DND-41 (cell line): ENCODE measurements at regions not wholly inside any gene's neighbourhood (a gene's known extent, or its start where the extent isn't known, plus 50 kb on each side); places are given as distances from the start of the nearest gene placed in this dataset.

Source experiments
- ATAC-seq: fragments of 200-7000 bp; cut with Tn5 transposase; 3 replicates; pipeline ENCODE4 v1.9.1; 2021; ENCODE audit warnings: low read depth; ENCODE audit not compliant: insufficient read depth
- DNase-seq: peaks from one replicate; pipeline ENCODE4 v3.0.0-alpha.2; 2020
- H2AFZ ChIP-seq: 2 replicates; pipeline ENCODE4 v1.6.0; 2012; ENCODE audit warnings: low read depth, low read length
- H3K27ac ChIP-seq: 2 replicates; pipeline ENCODE4 v1.5.1; 2012; ENCODE audit warnings: low read length, inconsistent platforms
- H3K27me3 ChIP-seq: fragments of 200-600 bp; sonication (generic); 2 replicates; pipeline ENCODE4 v1.6.0; 2012; ENCODE audit warnings: low read length, mild to moderate bottlenecking, inconsistent platforms; ENCODE audit not compliant: insufficient read depth, poor library complexity
- H3K36me3 ChIP-seq: 2 replicates; pipeline ENCODE4 v1.5.1; 2012; ENCODE audit warnings: low read length, inconsistent platforms; ENCODE audit not compliant: insufficient read depth
- H3K4me1 ChIP-seq: 2 replicates; pipeline ENCODE4 v1.5.1; 2012; ENCODE audit warnings: mild to moderate bottlenecking, low read length; ENCODE audit not compliant: insufficient read depth
- H3K4me2 ChIP-seq: 2 replicates; pipeline ENCODE4 v1.6.0; 2012; ENCODE audit warnings: mild to moderate bottlenecking, moderate library complexity, low read length, inconsistent platforms; ENCODE audit not compliant: insufficient read depth
- H3K4me3 ChIP-seq, 2 experiments: fragments of 200-600 bp in 1 of 2; shearing (Covaris generic) in 1 of 2; 2 replicates each; pipeline ENCODE4 v1.5.1; 2012 to 2016; ENCODE audit warnings: inconsistent platforms in 2 of 2, low read length in 2 of 2, mild to moderate bottlenecking in 2 of 2, low read depth in 1 of 2, moderate library complexity in 1 of 2
- H3K79me2 ChIP-seq: 2 replicates; pipeline ENCODE4 v1.6.0; 2012; ENCODE audit warnings: low read length, inconsistent platforms; ENCODE audit not compliant: insufficient read depth
- H3K9ac ChIP-seq: 2 replicates; pipeline ENCODE4 v1.6.0; 2012; ENCODE audit warnings: low read depth, mild to moderate bottlenecking, inconsistent platforms, low read length, moderate library complexity
- H3K9me3 ChIP-seq: 2 replicates; pipeline ENCODE4 v1.5.1; 2012; ENCODE audit warnings: low read length, moderate library complexity, mild to moderate bottlenecking, inconsistent platforms; ENCODE audit not compliant: insufficient read depth, severe bottlenecking
- H4K20me1 ChIP-seq: 2 replicates; pipeline ENCODE4 v1.6.0; 2012; ENCODE audit warnings: low read length; ENCODE audit not compliant: insufficient read depth
- EZH2 ChIP-seq: IDR thresholded peaks from 3 replicates; pipeline ENCODE4 v1.6.1; 2012; ENCODE audit warnings: borderline replicate concordance, low read depth, mild to moderate bottlenecking, moderate library complexity, low read length, inconsistent platforms; ENCODE audit not compliant: severe bottlenecking
- TF ChIP-seq, protein P1 (sequence below): IDR thresholded peaks from 2 replicates; pipeline ENCODE4 v1.5.1; 2012; ENCODE audit warnings: borderline replicate concordance, low read length, moderate library complexity, mild to moderate bottlenecking; ENCODE audit not compliant: poor library complexity, severe bottlenecking; ENCODE audit errors: extremely low read depth

DNA sequence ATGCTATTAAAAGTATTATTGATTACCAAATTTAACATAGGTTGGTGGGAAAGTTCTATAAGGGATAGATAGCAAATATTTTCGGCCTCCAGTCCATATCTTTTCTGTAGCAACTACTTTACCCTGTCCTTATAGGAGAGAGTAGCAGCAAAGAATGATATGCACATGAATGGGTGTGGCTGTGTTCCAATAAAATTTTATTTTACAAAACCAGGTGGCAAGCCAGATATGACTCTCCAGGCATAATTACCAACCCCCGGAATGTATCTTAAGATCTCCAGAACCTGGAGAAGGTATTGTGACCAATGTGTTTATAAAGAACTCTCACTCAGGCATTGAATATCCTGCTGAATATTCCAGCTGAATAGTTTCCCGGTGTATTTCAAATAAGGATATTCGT, 1461.2 kb downstream of the MAT2B start:
- Histone ChIP-seq H3K27me3 (no peaks in the 10 kb centered on the region), H3K27ac (no peak overlapping the region), H3K9ac (no peak overlapping the region), H3K36me3 (no peaks in the 10 kb centered on the region), H3K79me2 (no peaks in the 10 kb centered on the region), H3K4me1 (no peaks in the 10 kb centered on the region), H4K20me1 (no peaks in the 10 kb centered on the region), H2AFZ (no peak overlapping the region), H3K4me3 (no peak overlapping the region), H3K4me2 (no peak overlapping the region), H3K9me3 (no peaks in the 10 kb centered on the region)
- DNase-seq (no peak), ATAC-seq (no peak)
- TF ChIP-seq, protein P1, sequence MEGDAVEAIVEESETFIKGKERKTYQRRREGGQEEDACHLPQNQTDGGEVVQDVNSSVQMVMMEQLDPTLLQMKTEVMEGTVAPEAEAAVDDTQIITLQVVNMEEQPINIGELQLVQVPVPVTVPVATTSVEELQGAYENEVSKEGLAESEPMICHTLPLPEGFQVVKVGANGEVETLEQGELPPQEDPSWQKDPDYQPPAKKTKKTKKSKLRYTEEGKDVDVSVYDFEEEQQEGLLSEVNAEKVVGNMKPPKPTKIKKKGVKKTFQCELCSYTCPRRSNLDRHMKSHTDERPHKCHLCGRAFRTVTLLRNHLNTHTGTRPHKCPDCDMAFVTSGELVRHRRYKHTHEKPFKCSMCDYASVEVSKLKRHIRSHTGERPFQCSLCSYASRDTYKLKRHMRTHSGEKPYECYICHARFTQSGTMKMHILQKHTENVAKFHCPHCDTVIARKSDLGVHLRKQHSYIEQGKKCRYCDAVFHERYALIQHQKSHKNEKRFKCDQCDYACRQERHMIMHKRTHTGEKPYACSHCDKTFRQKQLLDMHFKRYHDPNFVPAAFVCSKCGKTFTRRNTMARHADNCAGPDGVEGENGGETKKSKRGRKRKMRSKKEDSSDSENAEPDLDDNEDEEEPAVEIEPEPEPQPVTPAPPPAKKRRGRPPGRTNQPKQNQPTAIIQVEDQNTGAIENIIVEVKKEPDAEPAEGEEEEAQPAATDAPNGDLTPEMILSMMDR, result no peak
- no peak for TF ChIP-seq EZH2

DNA sequence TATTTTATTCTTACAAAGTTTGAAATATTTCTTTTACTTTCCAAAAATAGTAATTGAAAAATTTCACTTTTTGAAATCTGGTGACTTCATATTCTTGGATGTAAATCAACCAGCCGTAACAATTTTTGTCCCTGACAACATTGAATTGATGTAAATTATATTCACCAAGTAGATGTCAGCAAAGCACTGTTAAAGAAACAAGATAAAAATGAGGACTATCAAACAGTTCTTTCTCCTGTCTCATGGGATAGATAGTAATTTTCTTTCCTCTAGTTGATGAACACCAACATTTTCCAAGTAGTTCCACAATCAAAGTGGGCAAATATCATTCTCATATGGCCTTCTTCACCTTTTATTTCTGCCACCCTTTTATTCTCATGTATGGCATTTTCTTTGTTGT, 1461.9 kb downstream of the MAT2B start:
- TF ChIP-seq, protein P1, result no peak
- no peak for TF ChIP-seq EZH2
- Histone ChIP-seq H3K4me1 (no peaks in the 10 kb centered on the region), H3K9me3 (no peaks in the 10 kb centered on the region), H4K20me1 (no peaks in the 10 kb centered on the region), H3K4me3 (no peak overlapping the region), H3K36me3 (no peaks in the 10 kb centered on the region), H2AFZ (no peak overlapping the region), H3K4me2 (no peak overlapping the region), H3K79me2 (no peaks in the 10 kb centered on the region), H3K27me3 (no peaks in the 10 kb centered on the region), H3K27ac (no peak overlapping the region), H3K9ac (no peak overlapping the region)
- no peak for DNase-seq
- no peak for ATAC-seq

DNA sequence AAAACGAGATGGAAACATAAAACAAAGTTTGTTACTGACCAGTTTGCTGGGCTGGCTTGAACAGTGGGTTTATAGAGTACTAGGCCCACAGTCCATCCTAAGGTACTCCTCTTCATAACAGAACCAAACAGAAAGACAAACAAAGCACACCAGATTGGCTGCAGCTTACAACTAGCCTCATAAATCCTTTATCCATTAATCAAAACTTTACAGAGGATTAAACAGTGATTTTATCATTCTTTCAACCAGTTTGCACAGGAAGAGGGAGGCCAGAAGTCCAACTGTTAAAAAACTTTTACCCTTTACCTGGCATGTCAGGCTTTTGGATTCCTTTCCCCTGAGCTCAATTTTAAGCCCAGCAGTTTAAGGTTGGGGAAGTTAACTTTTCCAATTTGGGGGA, 1467.6 kb downstream of the MAT2B start:
- H3K27me3 ChIP-seq, result no peaks in the 10 kb centered on the region
- TF ChIP-seq EZH2, result no peak
- TF ChIP-seq, protein P1, result no peak
- H3K4me3 ChIP-seq, result no peak overlapping the region
- H2AFZ ChIP-seq, result no peak overlapping the region
- ATAC-seq, result no peak
- H3K27ac ChIP-seq, result no peak overlapping the region
- H3K9me3 ChIP-seq, result no peaks in the 10 kb centered on the region
- no peaks in the 10 kb centered on the region for H3K4me1 ChIP-seq
- no peaks in the 10 kb centered on the region for H3K36me3 ChIP-seq
- DNase-seq, result no peak
- H3K4me2 ChIP-seq, result no peak overlapping the region
- H4K20me1 ChIP-seq, result no peaks in the 10 kb centered on the region
- no peak overlapping the region for H3K9ac ChIP-seq
- H3K79me2 ChIP-seq, result no peaks in the 10 kb centered on the region

DNA sequence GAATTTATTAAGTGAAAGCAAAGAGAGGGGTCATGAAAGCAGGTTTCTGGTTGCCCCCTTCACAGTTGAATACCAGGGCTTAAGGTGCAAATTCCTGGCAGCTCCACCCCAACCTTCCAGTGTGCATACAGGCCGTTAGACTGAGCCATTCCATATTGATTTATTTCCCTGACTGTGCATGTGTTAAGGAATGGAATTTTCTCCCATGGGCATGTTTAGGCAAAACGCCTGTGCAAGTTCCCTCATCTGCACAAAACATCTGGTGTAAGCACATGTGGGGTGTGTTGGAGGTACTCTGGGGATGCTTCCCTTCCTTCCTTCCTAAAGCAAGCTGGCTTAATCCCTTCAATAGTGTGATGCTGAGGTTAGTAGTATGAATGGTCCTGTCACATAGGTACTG, 1470.6 kb downstream of the MAT2B start:
- Histone ChIP-seq H3K9me3 (no peaks in the 10 kb centered on the region), H3K79me2 (no peaks in the 10 kb centered on the region), H3K4me2 (no peak overlapping the region), H3K27ac (no peak overlapping the region), H4K20me1 (no peaks in the 10 kb centered on the region), H3K9ac (no peak overlapping the region), H3K4me3 (no peak overlapping the region), H3K4me1 (no peaks in the 10 kb centered on the region), H3K36me3 (no peaks in the 10 kb centered on the region), H3K27me3 (no peaks in the 10 kb centered on the region), H2AFZ (no peak overlapping the region)
- TF ChIP-seq EZH2, result no peak
- TF ChIP-seq, protein P1, result no peak
- no peak for DNase-seq
- no peak for ATAC-seq
